Fibroblast of mammary gland (primary cell): ENCODE measurements at regions not wholly inside any gene's neighbourhood (a gene's known extent, or its start where the extent isn't known, plus 50 kb on each side); places are given as distances from the start of the nearest gene placed in this dataset.
"Not testable (repeated sequence)": the region's sequence is repeated elsewhere in the genome, so short reads cannot be mapped to it uniquely, and the experiment has no call there.

ENCODE experiments used
- DNase-seq: peaks from one replicate; pipeline ENCODE4 v3.0.0-alpha.2; 2010; ENCODE audit warnings: low read depth
- H3K4me3 ChIP-seq: 2 replicates; pipeline ENCODE4 v1.5.1; 2011; ENCODE audit warnings: low read depth, mild to moderate bottlenecking, low read length, moderate library complexity; ENCODE audit not compliant: control insufficient read depth
- CTCF ChIP-seq: conservative IDR thresholded peaks from 2 replicates; pipeline ENCODE4 v1.5.1; 2011; ENCODE audit warnings: low read depth, low read length, inconsistent platforms; ENCODE audit not compliant: control insufficient read depth, insufficient read depth

GRCh38 chr2:101581675-101582299, 106.9 kb upstream of the RFX8 start:
- no peak for DNase-seq
- H3K4me3 ChIP-seq, result no peak overlapping the region
- TF ChIP-seq CTCF, result no peak

GRCh38 chr2:101580528-101580927, 105.6 kb upstream of the RFX8 start:
- H3K4me3 ChIP-seq, result no peak overlapping the region

GRCh38 chr2:101578671-101579070, 103.8 kb upstream of the RFX8 start:
- no peak for TF ChIP-seq CTCF
- no peak overlapping the region for H3K4me3 ChIP-seq
- DNase-seq, result no peak

More at GRCh38 chr2:101580528-101580927, 105.6 kb upstream of the RFX8 start:
- no peak for DNase-seq
- TF ChIP-seq CTCF, result no peak

- DNase-seq, H3K4me3 ChIP-seq: not testable (repeated sequence)
Observed at GRCh38 chr2:101578135-101578534, 103.2 kb upstream of the RFX8 start.

DNA sequence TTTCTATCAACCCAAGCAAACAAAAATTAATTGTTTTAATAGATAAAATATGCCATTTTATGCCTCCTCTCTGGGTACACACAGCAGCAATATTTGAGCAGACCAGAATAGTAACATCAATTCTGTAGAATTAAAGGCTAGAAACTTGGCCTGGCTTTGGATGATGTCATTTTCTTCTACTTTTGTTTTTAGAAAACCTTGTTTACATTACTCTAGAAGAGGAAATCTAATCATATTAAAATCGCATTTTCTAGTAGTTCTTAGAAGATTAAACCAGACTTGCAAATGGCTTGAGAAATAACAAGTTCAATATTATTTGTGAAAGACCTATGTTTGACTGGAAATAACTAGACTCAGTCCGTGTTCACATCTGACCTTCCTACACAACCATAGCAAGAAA, 102.3 kb upstream of the RFX8 start:
- no peak for TF ChIP-seq CTCF
- DNase-seq, result peak; percentile 14
- no peak overlapping the region for H3K4me3 ChIP-seq

DNA sequence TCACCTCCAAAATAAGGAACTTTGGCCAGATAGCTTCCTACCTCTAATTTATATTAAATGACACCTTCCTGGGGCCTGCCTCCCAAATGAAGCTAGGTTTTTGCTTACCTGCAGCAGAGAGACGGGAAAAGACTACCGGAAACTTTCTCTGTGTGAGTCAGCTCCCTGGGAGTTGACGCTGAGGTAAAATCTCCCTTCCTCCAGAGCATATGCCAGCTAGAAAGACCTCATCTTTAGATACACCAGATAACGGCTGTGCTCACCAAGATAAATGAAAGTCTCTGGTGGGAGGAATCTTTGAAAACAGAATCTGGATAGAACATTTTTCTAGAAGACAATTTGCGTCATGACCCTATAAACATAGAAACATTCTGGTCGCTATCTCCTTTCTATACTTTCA, 99.7 kb upstream of the RFX8 start:
- no peak for TF ChIP-seq CTCF

DNA sequence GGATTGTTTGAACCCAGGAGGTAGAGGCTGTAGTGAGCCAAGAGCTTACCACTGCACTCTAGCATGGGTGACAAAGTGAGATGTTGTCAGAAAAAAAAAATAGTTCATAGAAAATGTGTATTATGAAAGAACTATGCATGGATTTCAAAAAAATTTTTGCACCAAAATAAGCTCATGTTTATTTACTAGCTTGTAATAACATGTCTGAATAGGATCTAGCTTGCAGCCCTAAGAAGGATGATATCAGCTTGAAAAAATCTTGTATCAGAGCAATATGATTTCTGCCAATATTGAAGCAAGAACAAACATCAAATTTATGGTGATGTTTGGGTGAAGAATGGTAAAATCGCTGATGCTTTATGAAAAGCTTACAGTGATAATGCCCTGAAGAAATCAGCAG, 97.0 kb upstream of the RFX8 start:
- no peak overlapping the region for H3K4me3 ChIP-seq
- no peak for TF ChIP-seq CTCF
- DNase-seq, result no peak

More for the DNA sequence above, 99.7 kb upstream of the RFX8 start:
- H3K4me3 ChIP-seq, result no peak overlapping the region
- DNase-seq, result no peak
